Suprapubic skin (tissue), 4 donors: ENCODE measurements at regions not wholly inside any gene's neighbourhood (a gene's known extent, or its start where the extent isn't known, plus 50 kb on each side); places are given as distances from the start of the nearest gene placed in this dataset.

Experiments used
- CTCF ChIP-seq, 2 donors: fragments of 200-600 bp in 1 of 2; fragments of 450-650 bp in 1 of 2; sonication (generic) in 1 of 2; IDR thresholded peaks; one replicate each; pipeline ENCODE4 v1.5.1; 2016 to 2019; ENCODE audit warnings: antibody characterized with exemption in 2 of 2, mild to moderate bottlenecking in 1 of 2, moderate library complexity in 1 of 2
- EP300 ChIP-seq: sonication (generic); formaldehyde crosslinking; IDR thresholded peaks from one replicate; pipeline ENCODE4 v1.6.1; 2017; ENCODE audit warnings: antibody characterized with exemption
- POLR2A ChIP-seq, 2 donors: fragments of 450-650 bp; IDR thresholded peaks; one replicate each; pipeline ENCODE4 v1.6.1; 2017; ENCODE audit warnings: antibody characterized with exemption in 2 of 2, mild to moderate bottlenecking in 2 of 2, moderate library complexity in 2 of 2
- POLR2AphosphoS5 ChIP-seq, 3 donors: sonication (generic); formaldehyde crosslinking; IDR thresholded peaks; one replicate each; pipeline ENCODE4 v1.6.1; 2017; ENCODE audit warnings: antibody characterized with exemption in 3 of 3

GRCh38 chr4:27357283-27357682, 496.6 kb downstream of the STIM2 start:
- no peak for TF ChIP-seq POLR2AphosphoS5 (IDR thresholded peaks at IDR 0.05)
- no peak for TF ChIP-seq CTCF (IDR thresholded peaks at IDR 0.05)
- TF ChIP-seq EP300, result no peak
- no peak for TF ChIP-seq POLR2A (IDR thresholded peaks at IDR 0.05)
